Stomach (tissue), 4 donors: ENCODE measurements at regions not wholly inside any gene's neighbourhood (a gene's known extent, or its start where the extent isn't known, plus 50 kb on each side); places are given as distances from the start of the nearest gene placed in this dataset.

Source experiments
- CTCF ChIP-seq, 7 experiments: fragments of 450-650 bp in 4 of 7; fragments of 200-600 bp in 3 of 7; sonication (generic) in 3 of 7; IDR thresholded peaks; one replicate each; pipeline ENCODE4 v1.5.1; 2016 to 2019; ENCODE audit warnings: antibody characterized with exemption in 7 of 7, control low read depth in 2 of 7, mild to moderate bottlenecking in 1 of 7
- POLR2AphosphoS5 ChIP-seq, 3 donors: sonication (generic); formaldehyde crosslinking; IDR thresholded peaks; one replicate each; pipeline ENCODE4 v1.6.1; 2016; ENCODE audit warnings: antibody characterized with exemption in 3 of 3

GRCh38 chr5:154606246-154606645 is 128.2 kb upstream of the HAND1 start:
- no peak for TF ChIP-seq CTCF (IDR thresholded peaks at IDR 0.05)
- TF ChIP-seq POLR2AphosphoS5 (IDR thresholded peaks at IDR 0.05): no peak
